GM12874 (cell line): ENCODE measurements at regions not wholly inside any gene's neighbourhood (a gene's known extent, or its start where the extent isn't known, plus 50 kb on each side); places are given as distances from the start of the nearest gene placed in this dataset.

Experiments
- CTCF ChIP-seq: IDR thresholded peaks from 2 replicates; pipeline ENCODE4 v1.5.1; 2011; ENCODE audit warnings: low read depth, mild to moderate bottlenecking, control low read depth, low read length, moderate library complexity; ENCODE audit not compliant: insufficient read depth

DNA sequence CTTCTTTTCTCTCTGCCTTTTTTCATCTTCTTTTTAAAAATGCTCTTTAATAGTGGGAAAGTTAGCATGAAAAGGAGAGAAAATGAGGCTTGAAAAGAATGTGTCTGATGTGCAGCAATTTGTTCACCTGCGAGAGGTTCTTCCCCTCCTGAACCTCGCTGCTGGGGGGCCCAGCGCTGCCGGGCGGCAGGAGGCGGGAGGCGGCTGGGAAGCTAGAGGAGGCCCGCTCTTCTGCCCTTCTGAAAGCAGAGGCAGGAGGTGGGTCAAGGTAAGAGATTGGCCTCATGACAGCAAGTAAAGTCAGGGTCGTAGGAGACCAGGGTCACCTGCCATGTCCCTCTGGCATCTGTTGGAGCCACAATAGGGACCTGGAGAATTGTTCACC lies 78.6 kb upstream of the TNRC6C start:
- TF ChIP-seq CTCF, result no peak

GRCh38 chr17:77880711-77881450 lies 77.6 kb upstream of the TNRC6C start:
- no peak for TF ChIP-seq CTCF

GRCh38 chr17:77881545-77881944 lies 77.0 kb upstream of the TNRC6C start:
- no peak for TF ChIP-seq CTCF

DNA sequence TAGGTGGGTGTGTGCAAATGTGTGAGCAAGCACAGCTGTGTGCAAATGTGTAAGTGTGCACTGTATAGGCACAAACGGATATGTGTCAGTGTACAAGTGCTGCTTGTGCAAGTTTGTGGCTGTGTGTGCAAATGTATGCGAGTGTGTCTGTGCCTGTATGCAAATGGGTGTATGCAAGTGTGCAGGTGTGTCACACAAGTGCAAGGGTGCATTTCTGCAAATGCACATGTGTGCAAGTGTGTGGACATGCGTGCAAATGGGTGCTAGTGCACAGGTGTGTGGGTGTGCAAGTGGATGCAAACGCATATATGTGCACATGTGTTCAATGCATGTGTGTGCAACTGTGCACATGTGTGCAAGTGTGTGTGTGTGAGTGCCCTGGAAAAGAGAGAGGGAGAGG lies 76.5 kb upstream of the TNRC6C start:
- TF ChIP-seq CTCF, result no peak

DNA sequence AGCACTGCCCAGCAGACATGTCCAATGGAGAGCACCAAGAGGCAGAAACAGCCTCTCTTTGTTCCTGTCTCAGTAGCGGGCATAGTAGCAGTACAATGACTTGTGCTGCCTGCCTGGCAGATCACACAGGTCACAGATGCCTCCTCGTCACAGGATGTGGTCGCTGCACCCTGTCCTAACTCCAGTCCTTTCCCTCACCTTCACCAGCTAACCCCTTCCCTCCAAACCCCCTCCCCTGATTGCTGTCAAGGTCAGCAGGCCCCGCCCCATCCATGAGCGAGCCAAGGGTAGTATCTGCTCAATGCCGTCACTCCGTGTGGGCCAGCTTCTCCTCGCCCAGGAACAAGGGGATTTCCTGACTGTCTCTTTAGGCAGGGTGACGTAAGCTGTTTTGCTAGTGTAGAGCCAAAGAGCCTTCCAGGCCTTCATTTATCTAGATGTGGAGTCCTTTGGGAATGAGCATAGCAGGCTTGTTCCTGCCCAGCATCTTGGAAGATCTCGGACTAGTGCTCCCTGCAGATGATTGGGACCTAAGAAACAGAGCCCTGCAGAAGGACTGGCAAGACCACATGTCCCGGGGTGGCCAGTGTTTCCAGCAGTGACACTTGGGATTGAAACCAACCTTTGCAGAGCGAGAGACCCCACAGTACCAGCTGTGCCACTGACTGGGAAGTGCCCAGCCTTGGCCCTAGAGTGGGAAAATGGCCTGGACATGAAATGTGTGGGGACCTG lies 75.9 kb upstream of the TNRC6C start:
- TF ChIP-seq CTCF, result no peak

- TF ChIP-seq CTCF, result no peak
Observed at GRCh38 chr17:77883213-77883650, 75.3 kb upstream of the TNRC6C start.

GRCh38 chr17:77884019-77884418 lies 74.5 kb upstream of the TNRC6C start:
- TF ChIP-seq CTCF, result no peak
